ENCODE measurements at regions not wholly inside any gene's neighbourhood (a gene's known extent, or its start where the extent isn't known, plus 50 kb on each side); places are given as distances from the start of the nearest gene placed in this dataset.

DNA sequence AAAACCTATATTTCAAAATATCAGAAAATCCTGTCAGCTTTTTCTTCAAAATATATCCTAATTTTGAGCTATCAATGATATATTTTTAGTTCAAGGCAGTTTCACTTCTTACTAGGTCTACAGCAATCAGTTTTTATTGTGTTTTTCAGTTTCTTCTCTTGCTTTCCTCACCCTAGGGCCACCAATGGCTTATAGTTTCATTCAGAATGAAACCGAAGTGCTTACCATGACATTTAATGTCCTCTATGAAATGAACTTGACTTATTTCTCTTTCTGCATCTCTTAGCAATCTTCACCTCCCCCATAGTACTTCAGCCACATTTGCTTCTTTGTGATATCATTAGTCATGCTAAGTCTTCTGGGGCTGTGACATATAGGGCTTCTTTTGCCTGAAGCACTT, 100.3 kb downstream of the ARL5B start:
- Histone ChIP-seq H3K9me3 (no peaks in the 10 kb centered on the region), H3K27me3 (no peaks in the 10 kb centered on the region), H3K4me3 (no peak overlapping the region), H3K4me1 (no peaks in the 10 kb centered on the region), H3K36me3 (no peaks in the 10 kb centered on the region), H3K27ac (no peak overlapping the region)
- TF ChIP-seq, protein P1, sequence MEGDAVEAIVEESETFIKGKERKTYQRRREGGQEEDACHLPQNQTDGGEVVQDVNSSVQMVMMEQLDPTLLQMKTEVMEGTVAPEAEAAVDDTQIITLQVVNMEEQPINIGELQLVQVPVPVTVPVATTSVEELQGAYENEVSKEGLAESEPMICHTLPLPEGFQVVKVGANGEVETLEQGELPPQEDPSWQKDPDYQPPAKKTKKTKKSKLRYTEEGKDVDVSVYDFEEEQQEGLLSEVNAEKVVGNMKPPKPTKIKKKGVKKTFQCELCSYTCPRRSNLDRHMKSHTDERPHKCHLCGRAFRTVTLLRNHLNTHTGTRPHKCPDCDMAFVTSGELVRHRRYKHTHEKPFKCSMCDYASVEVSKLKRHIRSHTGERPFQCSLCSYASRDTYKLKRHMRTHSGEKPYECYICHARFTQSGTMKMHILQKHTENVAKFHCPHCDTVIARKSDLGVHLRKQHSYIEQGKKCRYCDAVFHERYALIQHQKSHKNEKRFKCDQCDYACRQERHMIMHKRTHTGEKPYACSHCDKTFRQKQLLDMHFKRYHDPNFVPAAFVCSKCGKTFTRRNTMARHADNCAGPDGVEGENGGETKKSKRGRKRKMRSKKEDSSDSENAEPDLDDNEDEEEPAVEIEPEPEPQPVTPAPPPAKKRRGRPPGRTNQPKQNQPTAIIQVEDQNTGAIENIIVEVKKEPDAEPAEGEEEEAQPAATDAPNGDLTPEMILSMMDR (IDR thresholded peaks at IDR 0.05) = no peak
- ATAC-seq = no peak
- intact Hi-C loops (cut with DNase I) = no loop called here
- DNase-seq = no peak

DNA sequence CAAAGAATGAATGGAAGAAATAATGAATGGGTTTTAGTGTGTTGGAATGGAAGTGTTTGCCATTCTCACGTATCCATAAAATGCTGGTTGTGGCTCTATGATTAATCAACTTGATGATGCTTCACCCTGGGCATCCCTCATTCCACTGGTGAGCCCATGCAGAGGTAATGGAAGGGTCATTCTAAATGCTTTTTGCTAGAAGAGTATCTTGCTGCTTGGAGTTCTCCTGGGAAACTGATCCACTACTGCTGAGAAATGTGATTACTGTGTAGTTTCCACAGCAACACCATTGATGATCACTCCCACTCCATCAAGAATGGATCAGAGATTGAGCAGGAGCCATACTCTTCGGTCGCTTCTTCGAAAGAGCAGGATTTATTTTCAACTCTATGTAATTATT, 101.6 kb downstream of the ARL5B start:
- H3K27ac ChIP-seq = no peak overlapping the region
- TF ChIP-seq, protein P1 (IDR thresholded peaks at IDR 0.05) = no peak
- intact Hi-C loops (cut with DNase I) = no loop called here
- no peaks in the 10 kb centered on the region for H3K4me1 ChIP-seq
- no peaks in the 10 kb centered on the region for H3K27me3 ChIP-seq
- DNase-seq (no peak), ATAC-seq (no peak)
- H3K9me3 ChIP-seq = no peaks in the 10 kb centered on the region
- no peaks in the 10 kb centered on the region for H3K36me3 ChIP-seq
- H3K4me3 ChIP-seq = no peak overlapping the region

DNA sequence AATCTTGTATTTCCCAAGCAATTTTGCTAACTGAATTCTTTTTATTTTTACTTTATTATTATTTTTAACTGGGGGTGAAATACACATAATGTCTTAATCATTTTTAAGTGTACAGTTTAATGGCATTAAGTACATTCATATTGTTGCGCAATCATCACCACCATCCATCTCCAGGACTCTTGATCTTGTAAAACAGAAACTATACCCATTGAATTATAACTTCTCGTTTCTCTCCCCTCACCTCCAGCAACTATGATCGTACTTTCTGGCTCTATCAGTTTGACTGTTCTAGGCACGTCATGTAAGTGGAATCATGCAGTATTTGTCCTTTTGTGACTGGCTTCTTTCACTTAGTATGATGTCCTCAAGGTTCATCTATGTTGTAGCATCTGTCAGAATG, 108.8 kb downstream of the ARL5B start:
- H3K36me3 ChIP-seq = no peaks in the 10 kb centered on the region
- no peak overlapping the region for H3K4me3 ChIP-seq
- TF ChIP-seq, protein P1 (IDR thresholded peaks at IDR 0.05) = no peak
- no peaks in the 10 kb centered on the region for H3K27me3 ChIP-seq
- intact Hi-C loops (cut with DNase I) = no loop called here
- ATAC-seq = no peak
- H3K9me3 ChIP-seq = no peaks in the 10 kb centered on the region
- H3K27ac ChIP-seq = no peak overlapping the region
- no peak for DNase-seq
- H3K4me1 ChIP-seq = no peaks in the 10 kb centered on the region

DNA sequence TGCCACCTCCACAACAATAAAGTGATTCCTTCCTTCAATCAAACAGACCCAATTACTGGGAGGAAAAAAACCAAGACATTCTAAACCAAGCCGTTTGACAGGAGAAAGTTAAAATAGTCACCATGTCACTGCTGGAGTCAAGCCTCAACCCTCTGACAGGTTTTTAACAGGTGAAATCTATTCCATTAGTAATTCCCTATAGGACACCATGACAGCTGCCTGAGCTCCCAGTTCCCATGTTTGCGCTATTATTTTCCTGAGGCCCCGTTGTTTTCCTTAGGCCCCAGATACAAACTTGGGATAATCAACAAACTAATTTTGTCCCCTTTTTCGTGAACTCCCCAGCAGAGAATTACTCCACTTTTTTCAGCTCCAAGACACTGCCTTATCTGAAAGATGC, 113.9 kb downstream of the ARL5B start:
- TF ChIP-seq, protein P1 (IDR thresholded peaks at IDR 0.05) = no peak
- DNase-seq (no peak), ATAC-seq (no peak)
- no peaks in the 10 kb centered on the region for H3K27me3 ChIP-seq
- H3K36me3 ChIP-seq = no peaks in the 10 kb centered on the region
- no peak overlapping the region for H3K27ac ChIP-seq
- no peak overlapping the region for H3K4me3 ChIP-seq
- intact Hi-C loops (cut with DNase I) = no loop called here
- H3K9me3 ChIP-seq = no peaks in the 10 kb centered on the region
- no peaks in the 10 kb centered on the region for H3K4me1 ChIP-seq

DNA sequence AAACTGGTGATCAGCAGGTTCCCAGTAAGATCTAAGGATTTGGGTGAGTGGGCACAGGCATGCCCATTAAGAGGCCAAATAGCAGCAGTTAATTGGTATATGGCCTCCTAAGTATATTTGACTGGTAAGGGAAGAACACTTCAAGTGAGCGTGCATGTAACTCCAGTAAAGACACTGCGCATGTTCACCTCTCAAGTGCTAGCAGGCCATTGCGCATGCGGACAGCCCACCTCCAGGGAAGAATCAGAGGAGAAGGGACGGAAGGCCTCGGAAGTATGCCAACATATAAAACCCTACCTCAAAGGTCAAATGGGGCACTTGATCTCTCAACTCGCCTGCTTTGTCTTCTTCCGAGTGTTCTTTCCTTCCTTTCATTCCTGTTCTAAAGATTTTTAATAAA, 118.0 kb downstream of the ARL5B start:
- DNase-seq = no peak
- Histone ChIP-seq H3K4me3 (no peak overlapping the region), H3K27ac (no peak overlapping the region), H3K36me3 (no peaks in the 10 kb centered on the region), H3K4me1 (no peaks in the 10 kb centered on the region), H3K27me3 (no peaks in the 10 kb centered on the region), H3K9me3 (no peaks in the 10 kb centered on the region)
- ATAC-seq = no peak
- TF ChIP-seq, protein P1 (IDR thresholded peaks at IDR 0.05) = no peak
- intact Hi-C loops (cut with DNase I) = no loop called here

DNA sequence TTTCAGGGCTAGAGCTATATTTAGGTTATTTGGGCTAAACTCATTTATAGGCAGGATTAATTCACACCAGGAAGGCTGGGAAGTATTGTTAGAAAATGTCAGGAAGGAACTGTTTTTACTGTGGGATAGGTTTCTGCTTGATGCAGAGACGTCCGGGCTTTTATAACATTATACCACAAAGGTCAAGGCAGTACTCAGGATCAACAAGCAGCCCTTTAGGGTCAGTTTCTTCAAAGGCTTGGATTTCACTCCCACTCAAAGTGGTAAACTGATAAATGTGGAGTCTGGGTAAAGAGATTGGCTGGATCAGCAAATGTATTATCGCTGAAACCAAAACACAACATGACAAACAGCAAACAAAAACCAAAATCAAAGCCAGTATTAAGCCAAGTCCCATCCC, 127.2 kb downstream of the ARL5B start:
- no peak for ATAC-seq
- DNase-seq = no peak

More for the DNA sequence above, 127.2 kb downstream of the ARL5B start:
- intact Hi-C loops (cut with DNase I) = no loop called here
- Histone ChIP-seq H3K4me1 (no peaks in the 10 kb centered on the region), H3K4me3 (no peak overlapping the region), H3K9me3 (no peaks in the 10 kb centered on the region), H3K27ac (no peak overlapping the region), H3K36me3 (no peaks in the 10 kb centered on the region), H3K27me3 (no peaks in the 10 kb centered on the region)
- TF ChIP-seq, protein P1 (IDR thresholded peaks at IDR 0.05) = no peak

Measured in upper lobe of right lung (tissue), 1 donor.